Smooth muscle cell (in vitro differentiated cells): ENCODE measurements at regions not wholly inside any gene's neighbourhood (a gene's known extent, or its start where the extent isn't known, plus 50 kb on each side); places are given as distances from the start of the nearest gene placed in this dataset.

Experiments
- DNase-seq: peaks from one replicate; lab custom pipeline; 2025; ENCODE audit not compliant: unreplicated experiment; lab: John Stamatoyannopoulos, UW
- H2AFZ ChIP-seq: fragments of 200-600 bp; sonication (generic); 2 replicates; pipeline ENCODE4 v1.6.0; 2016; ENCODE audit warnings: antibody characterized with exemption, low read depth, mild to moderate bottlenecking
- H3F3A ChIP-seq: fragments of 200-600 bp; sonication (generic); 2 replicates; pipeline ENCODE4 v1.6.0; 2017; ENCODE audit warnings: antibody characterized with exemption, low read depth
- H3K27ac ChIP-seq: fragments of 200-600 bp; sonication (generic); 2 replicates; pipeline ENCODE4 v1.5.1; 2016; ENCODE audit warnings: low read depth, mild to moderate bottlenecking
- H3K27me3 ChIP-seq: fragments of 200-600 bp; sonication (generic); 2 replicates; pipeline ENCODE4 v1.6.1; 2016; ENCODE audit warnings: low read depth, mild to moderate bottlenecking
- H3K36me3 ChIP-seq: fragments of 200-600 bp; sonication (generic); 2 replicates; pipeline ENCODE4 v1.5.1; 2016; ENCODE audit warnings: low read depth
- H3K4me1 ChIP-seq: fragments of 200-600 bp; sonication (generic); 2 replicates; pipeline ENCODE4 v1.5.1; 2016; ENCODE audit warnings: low read depth
- H3K4me2 ChIP-seq: fragments of 200-600 bp; sonication (generic); 2 replicates; pipeline ENCODE4 v1.6.0; 2016; ENCODE audit warnings: mild to moderate bottlenecking
- H3K4me3 ChIP-seq: fragments of 200-600 bp; sonication (generic); 2 replicates; pipeline ENCODE4 v1.5.1; 2016; ENCODE audit warnings: mild to moderate bottlenecking
- H3K79me2 ChIP-seq: fragments of 200-600 bp; sonication (generic); 2 replicates; pipeline ENCODE4 v1.6.0; 2016; ENCODE audit warnings: low read depth, mild to moderate bottlenecking
- H3K9ac ChIP-seq: fragments of 200-600 bp; sonication (generic); 2 replicates; pipeline ENCODE4 v1.6.0; 2016; ENCODE audit warnings: low read depth
- H3K9me3 ChIP-seq: fragments of 200-600 bp; sonication (generic); replicated peaks from 2 replicates; pipeline ENCODE4 v1.5.1; 2016; ENCODE audit warnings: low read depth
- H4K20me1 ChIP-seq: fragments of 200-600 bp; sonication (generic); 2 replicates; pipeline ENCODE4 v1.6.0; 2016; ENCODE audit warnings: low read depth
- CTCF ChIP-seq: fragments of 200-600 bp; sonication (generic); IDR thresholded peaks from 2 replicates; pipeline ENCODE4 v1.5.1; 2017; ENCODE audit warnings: borderline replicate concordance, mild to moderate bottlenecking, antibody characterized with exemption; ENCODE audit not compliant: insufficient read depth, poor library complexity, severe bottlenecking
- WGBS: methylation state at CpG from one replicate; pipeline ENCODE4 v1.1.7; 2016; ENCODE audit warnings: low lambda C conversion rate; 5-methylcytosine and 5-hydroxymethylcytosine counted together

DNA sequence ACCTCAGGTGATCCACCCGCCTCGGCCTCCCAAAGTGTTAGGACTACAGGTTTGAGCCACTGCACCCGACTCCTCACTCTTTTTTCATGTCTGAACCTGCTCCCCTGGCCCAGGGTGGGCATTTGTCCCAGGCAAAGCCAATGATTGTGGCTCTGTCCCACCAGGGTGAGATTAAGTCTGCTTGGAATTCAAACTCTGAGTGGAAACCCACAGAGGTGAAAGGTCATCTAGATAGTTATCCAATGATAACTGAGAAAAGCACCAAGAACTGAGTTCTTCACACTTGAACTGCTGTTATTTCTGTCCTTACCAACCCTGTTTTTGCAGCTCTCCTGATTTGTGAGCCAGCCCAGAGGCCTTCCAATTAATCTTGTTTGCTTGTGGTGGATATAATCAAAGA is 62.4 kb upstream of the ACVR1 start:
- Histone ChIP-seq H3K36me3 (no peaks in the 10 kb centered on the region), H3K9ac (no peak overlapping the region), H4K20me1 (no peaks in the 10 kb centered on the region), H3K79me2 (no peaks in the 10 kb centered on the region), H3K27me3 (no peaks in the 10 kb centered on the region), H3K4me2 (no peak overlapping the region), H3K27ac (no peak overlapping the region), H2AFZ (no peak overlapping the region), H3K4me1 (no peaks in the 10 kb centered on the region), H3K4me3 (no peak overlapping the region), H3F3A (no peaks in the 10 kb centered on the region), H3K9me3 (no peaks in the 10 kb centered on the region)
- 90% methylated on average over 3 of the region's 3 CpGs for WGBS
- TF ChIP-seq CTCF, result no peak
- DNase-seq, result no peak

- Histone ChIP-seq H3K27ac (no peak overlapping the region), H3K4me3 (no peak overlapping the region), H3K36me3 (no peaks in the 10 kb centered on the region), H4K20me1 (no peaks in the 10 kb centered on the region), H3K27me3 (no peaks in the 10 kb centered on the region), H3K9me3 (no peaks in the 10 kb centered on the region), H3K4me1 (peaks cover 5% of the 10 kb centered on the region), H2AFZ (no peak overlapping the region), H3K9ac (no peak overlapping the region), H3K4me2 (no peak overlapping the region), H3F3A (no peaks in the 10 kb centered on the region), H3K79me2 (no peaks in the 10 kb centered on the region)
- no peak for DNase-seq
- WGBS, result 71% methylated on average over 1 of the region's 1 CpG
- no peak for TF ChIP-seq CTCF
Observed at GRCh38 chr2:157936406-157936805, 60.3 kb upstream of the ACVR1 start.

DNA sequence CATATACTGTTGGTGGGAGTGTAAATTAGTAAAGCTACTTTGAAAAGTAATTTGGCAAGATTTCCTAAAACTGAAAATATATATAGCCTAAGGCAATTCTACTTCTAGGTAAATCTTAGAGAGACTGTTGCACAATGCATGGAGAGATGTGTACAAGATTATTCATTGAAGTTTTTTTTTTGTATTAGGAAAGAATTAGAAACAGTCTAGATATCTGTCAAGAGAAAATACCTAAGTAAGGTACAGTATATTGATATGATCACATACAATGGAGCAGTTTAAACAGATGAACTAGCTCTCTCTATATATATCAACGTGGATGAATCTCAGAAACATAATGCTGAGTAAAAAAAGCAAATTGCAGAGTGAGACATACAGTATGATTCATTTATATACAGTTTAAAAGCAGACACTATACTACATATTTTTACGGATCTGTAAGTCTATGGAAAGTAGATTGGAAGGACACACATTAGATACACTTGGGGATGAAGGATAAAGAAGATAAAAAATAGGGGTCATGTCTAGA is 59.3 kb upstream of the ACVR1 start:
- no peak overlapping the region for H2AFZ ChIP-seq
- H3K4me3 ChIP-seq, result no peak overlapping the region
- H3K9me3 ChIP-seq, result no peaks in the 10 kb centered on the region
- H4K20me1 ChIP-seq, result no peaks in the 10 kb centered on the region
- no peaks in the 10 kb centered on the region for H3F3A ChIP-seq
- no peak overlapping the region for H3K27ac ChIP-seq
- H3K9ac ChIP-seq, result no peak overlapping the region
- H3K27me3 ChIP-seq, result no peaks in the 10 kb centered on the region
- TF ChIP-seq CTCF, result no peak
- 57% methylated on average over 2 of the region's 2 CpGs for WGBS
- no peaks in the 10 kb centered on the region for H3K79me2 ChIP-seq
- H3K36me3 ChIP-seq, result no peaks in the 10 kb centered on the region
- DNase-seq, result no peak
- peaks cover 5% of the 10 kb centered on the region for H3K4me1 ChIP-seq
- H3K4me2 ChIP-seq, result no peak overlapping the region

GRCh38 chr2:157934684-157935377 is 58.7 kb upstream of the ACVR1 start:
- no peak for DNase-seq
- Histone ChIP-seq H3F3A (no peaks in the 10 kb centered on the region), H3K4me3 (no peak overlapping the region), H4K20me1 (no peaks in the 10 kb centered on the region), H3K4me1 (peaks cover 5% of the 10 kb centered on the region), H3K9ac (no peak overlapping the region), H3K9me3 (no peaks in the 10 kb centered on the region), H3K4me2 (no peak overlapping the region), H2AFZ (no peak overlapping the region), H3K27ac (no peak overlapping the region), H3K79me2 (no peaks in the 10 kb centered on the region), H3K36me3 (no peaks in the 10 kb centered on the region), H3K27me3 (no peaks in the 10 kb centered on the region)
- 66% methylated on average over 3 of the region's 3 CpGs for WGBS
- TF ChIP-seq CTCF, result no peak
